Uterus (tissue), 2 donors: ENCODE measurements at regions not wholly inside any gene's neighbourhood (a gene's known extent, or its start where the extent isn't known, plus 50 kb on each side); places are given as distances from the start of the nearest gene placed in this dataset.

Experiments used
- POLR2A ChIP-seq, 2 donors: fragments of 450-650 bp; IDR thresholded peaks; one replicate each; pipeline ENCODE4 v1.6.1; 2016; ENCODE audit warnings: antibody characterized with exemption in 2 of 2, mild to moderate bottlenecking in 1 of 2, moderate library complexity in 1 of 2
- TF ChIP-seq, protein P1 (sequence below), 4 experiments: fragments of 200-600 bp in 2 of 4; fragments of 450-650 bp in 2 of 4; sonication (generic) in 2 of 4; IDR thresholded peaks; one replicate each; pipeline ENCODE4 v1.5.1; 2016 to 2019; ENCODE audit warnings: antibody characterized with exemption in 4 of 4, mild to moderate bottlenecking in 2 of 4, moderate library complexity in 1 of 4

DNA sequence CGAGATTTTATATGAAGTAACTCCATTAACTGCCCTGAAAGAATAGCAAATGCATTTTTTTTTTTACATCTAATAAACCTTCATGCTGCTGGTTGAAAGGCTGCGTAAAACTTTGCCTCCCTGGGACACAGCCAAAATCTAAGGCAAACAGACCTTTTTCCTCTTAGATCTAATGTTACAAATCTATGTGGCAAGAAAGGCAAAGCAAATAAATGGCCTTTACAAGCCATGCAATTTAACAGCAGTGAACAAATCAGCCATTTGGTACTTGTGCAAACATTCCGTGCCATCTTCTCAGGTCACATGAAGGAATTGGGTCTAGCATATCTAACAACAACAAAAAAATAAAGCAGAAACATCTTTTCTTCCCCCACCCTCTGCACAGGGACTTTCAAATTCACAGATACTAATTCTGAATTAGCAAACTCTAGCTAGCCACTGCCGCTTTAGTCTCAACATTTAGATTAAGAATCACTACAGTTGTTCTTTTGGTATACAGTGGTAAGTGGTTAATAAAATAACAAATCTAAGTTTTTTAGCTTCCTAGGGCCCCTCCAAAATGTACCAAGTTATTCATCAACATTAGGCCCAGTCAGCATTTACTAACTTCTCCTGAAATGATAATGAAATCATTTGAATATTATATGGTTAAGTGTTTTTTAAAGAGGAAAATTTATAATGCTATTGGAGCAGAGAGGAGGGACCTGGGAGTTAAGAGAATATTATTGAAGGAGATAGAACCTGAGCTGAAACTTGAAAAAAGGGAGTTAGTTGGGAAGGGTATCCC, 593.8 kb downstream of the SMARCA1 start:
- TF ChIP-seq, protein P1, sequence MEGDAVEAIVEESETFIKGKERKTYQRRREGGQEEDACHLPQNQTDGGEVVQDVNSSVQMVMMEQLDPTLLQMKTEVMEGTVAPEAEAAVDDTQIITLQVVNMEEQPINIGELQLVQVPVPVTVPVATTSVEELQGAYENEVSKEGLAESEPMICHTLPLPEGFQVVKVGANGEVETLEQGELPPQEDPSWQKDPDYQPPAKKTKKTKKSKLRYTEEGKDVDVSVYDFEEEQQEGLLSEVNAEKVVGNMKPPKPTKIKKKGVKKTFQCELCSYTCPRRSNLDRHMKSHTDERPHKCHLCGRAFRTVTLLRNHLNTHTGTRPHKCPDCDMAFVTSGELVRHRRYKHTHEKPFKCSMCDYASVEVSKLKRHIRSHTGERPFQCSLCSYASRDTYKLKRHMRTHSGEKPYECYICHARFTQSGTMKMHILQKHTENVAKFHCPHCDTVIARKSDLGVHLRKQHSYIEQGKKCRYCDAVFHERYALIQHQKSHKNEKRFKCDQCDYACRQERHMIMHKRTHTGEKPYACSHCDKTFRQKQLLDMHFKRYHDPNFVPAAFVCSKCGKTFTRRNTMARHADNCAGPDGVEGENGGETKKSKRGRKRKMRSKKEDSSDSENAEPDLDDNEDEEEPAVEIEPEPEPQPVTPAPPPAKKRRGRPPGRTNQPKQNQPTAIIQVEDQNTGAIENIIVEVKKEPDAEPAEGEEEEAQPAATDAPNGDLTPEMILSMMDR (IDR thresholded peaks at IDR 0.05): no peak
- TF ChIP-seq POLR2A (IDR thresholded peaks at IDR 0.05): no peak
